ENCODE measurements at regions not wholly inside any gene's neighbourhood (a gene's known extent, or its start where the extent isn't known, plus 50 kb on each side); places are given as distances from the start of the nearest gene placed in this dataset.

- H3K27me3 ChIP-seq (ENCODE audit: insufficient read depth, low read length): peaks cover 4% of the 10 kb centered on the region
- no peaks in the 10 kb centered on the region for H3K4me1 ChIP-seq (ENCODE audit: insufficient read depth, low read length)
- no peaks in the 10 kb centered on the region for H3K36me3 ChIP-seq (ENCODE audit: insufficient read depth, low read length)
- H3K9me3 ChIP-seq (ENCODE audit: control insufficient read depth in 1 of 2, low read length in 2 of 2): no peaks in the 10 kb centered on the region
- ChIA-PET CTCF (ENCODE audit: partially characterized antibody) (no interaction called here), POLR2A (ENCODE audit: partially characterized antibody) (no interaction called here)
- Mint-ChIP-seq H3K4me3 (no peak overlapping the region), H3K27ac (peak overlapping the region in 2 of 7 donors; percentile 4 to 55), H3K9me3 (no peaks in the 10 kb centered on the region), H3K4me1 (peaks cover 0 to 1% (median 0%) of the 10 kb centered on the region in 4 donors), H3K27me3 (peaks cover 14 to 18% of the 10 kb centered on the region in 2 donors), H3K36me3 (no peaks in the 10 kb centered on the region)
- intact Hi-C loops (cut with micrococcal nuclease): no loop called here
- DNase-seq: no peak
- no peak overlapping the region for H3K27ac ChIP-seq (ENCODE audit: low read depth, low read length)
- H3K4me3 ChIP-seq (ENCODE audit: low read length in 2 of 2): no peak overlapping the region
These were observed 158.4 kb upstream of the FHL2 start for GRCh38 chr2:105557021-105557920.

GRCh38 chr2:105556366-105556765 lies 157.5 kb upstream of the FHL2 start:
- DNase-seq: no peak
- Histone ChIP-seq H3K27me3 (ENCODE audit: insufficient read depth, low read length) (peaks cover 4% of the 10 kb centered on the region), H3K4me3 (ENCODE audit: low read length in 2 of 2) (no peak overlapping the region), H3K36me3 (ENCODE audit: insufficient read depth, low read length) (no peaks in the 10 kb centered on the region), H3K27ac (ENCODE audit: low read depth, low read length) (no peak overlapping the region), H3K4me1 (ENCODE audit: insufficient read depth, low read length) (no peaks in the 10 kb centered on the region), H3K9me3 (ENCODE audit: control insufficient read depth in 1 of 2, low read length in 2 of 2) (no peaks in the 10 kb centered on the region)
- Mint-ChIP-seq H3K27me3 (peaks cover 14 to 18% of the 10 kb centered on the region in 2 donors), H3K4me3 (no peak overlapping the region), H3K36me3 (no peaks in the 10 kb centered on the region), H3K27ac (no peak overlapping the region), H3K4me1 (peaks cover 0 to 1% (median 0%) of the 10 kb centered on the region in 4 donors), H3K9me3 (no peaks in the 10 kb centered on the region)
- POLR2A ChIA-PET (ENCODE audit: partially characterized antibody): no interaction called here
- CTCF ChIA-PET (ENCODE audit: partially characterized antibody): no interaction called here
- intact Hi-C loops (cut with micrococcal nuclease): no loop called here

GRCh38 chr2:105554235-105554634 lies 155.4 kb upstream of the FHL2 start:
- Mint-ChIP-seq H3K4me1 (peaks cover 0 to 1% (median 0%) of the 10 kb centered on the region in 4 donors), H3K27me3 (peaks cover 13 to 14% of the 10 kb centered on the region in 2 donors), H3K9me3 (no peaks in the 10 kb centered on the region), H3K36me3 (no peaks in the 10 kb centered on the region), H3K27ac (no peak overlapping the region), H3K4me3 (no peak overlapping the region)
- intact Hi-C loops (cut with micrococcal nuclease): no loop called here
- Histone ChIP-seq H3K9me3 (ENCODE audit: control insufficient read depth in 1 of 2, low read length in 2 of 2) (no peaks in the 10 kb centered on the region), H3K27me3 (ENCODE audit: insufficient read depth, low read length) (peaks cover 4% of the 10 kb centered on the region), H3K4me3 (ENCODE audit: low read length in 2 of 2) (no peak overlapping the region), H3K4me1 (ENCODE audit: insufficient read depth, low read length) (no peaks in the 10 kb centered on the region), H3K36me3 (ENCODE audit: insufficient read depth, low read length) (no peaks in the 10 kb centered on the region), H3K27ac (ENCODE audit: low read depth, low read length) (no peak overlapping the region)
- ChIA-PET CTCF (ENCODE audit: partially characterized antibody) (interaction anchor here (1.0 to 1.8 kb wide), 5 partner anchors 7 to 22 kb away, joined by 3 to 9 read pairs (median 4); no protein-coding TSS in a partner anchor), POLR2A (ENCODE audit: partially characterized antibody) (no interaction called here)
- no peak for DNase-seq

- CTCF ChIA-PET (ENCODE audit: partially characterized antibody): interaction anchor here (1.0 to 1.8 kb wide), 4 partner anchors 9 to 23 kb away, joined by 3 to 9 read pairs (median 4); no protein-coding TSS in a partner anchor
- H3K27me3 ChIP-seq (ENCODE audit: insufficient read depth, low read length): peaks cover 4% of the 10 kb centered on the region
- Mint-ChIP-seq H3K9me3 (no peaks in the 10 kb centered on the region), H3K4me1 (no peaks in the 10 kb centered on the region), H3K4me3 (no peak overlapping the region), H3K27ac (no peak overlapping the region), H3K27me3 (peaks cover 8 to 10% of the 10 kb centered on the region in 2 donors), H3K36me3 (no peaks in the 10 kb centered on the region)
- POLR2A ChIA-PET (ENCODE audit: partially characterized antibody): no interaction called here
- H3K4me1 ChIP-seq (ENCODE audit: insufficient read depth, low read length): no peaks in the 10 kb centered on the region
- no peak for DNase-seq
- H3K36me3 ChIP-seq (ENCODE audit: insufficient read depth, low read length): no peaks in the 10 kb centered on the region
- intact Hi-C loops (cut with micrococcal nuclease): no loop called here
- no peak overlapping the region for H3K27ac ChIP-seq (ENCODE audit: low read depth, low read length)
- H3K4me3 ChIP-seq (ENCODE audit: low read length in 2 of 2): no peak overlapping the region
- H3K9me3 ChIP-seq (ENCODE audit: control insufficient read depth in 1 of 2, low read length in 2 of 2): no peaks in the 10 kb centered on the region
These were observed 154.8 kb upstream of the FHL2 start for GRCh38 chr2:105553538-105554196.

- peak overlapping the region; percentile 42 to 66 (median 55) for H3K4me3 Mint-ChIP-seq
- peaks cover 9 to 15% (median 13%) of the 10 kb centered on the region in 4 donors for H3K4me1 Mint-ChIP-seq
- H3K9me3 Mint-ChIP-seq: no peaks in the 10 kb centered on the region
- DNase-seq: peak in 3 of 5 donors; percentile 13 to 35 (median 35)
- Histone ChIP-seq H3K27ac (ENCODE audit: low read depth, low read length) (peak overlapping the region; percentile 15), H3K36me3 (ENCODE audit: insufficient read depth, low read length) (no peaks in the 10 kb centered on the region), H3K4me3 (ENCODE audit: low read length in 2 of 2) (no peak overlapping the region), H3K9me3 (ENCODE audit: control insufficient read depth in 1 of 2, low read length in 2 of 2) (no peaks in the 10 kb centered on the region), H3K27me3 (ENCODE audit: insufficient read depth, low read length) (no peaks in the 10 kb centered on the region), H3K4me1 (ENCODE audit: insufficient read depth, low read length) (peaks cover 12% of the 10 kb centered on the region)
- ChIA-PET POLR2A (ENCODE audit: partially characterized antibody) (interaction anchor here (0.6 to 0.8 kb wide), 3 partner anchors 233 to 961 kb away, joined by 3 read pairs; no protein-coding TSS in a partner anchor), CTCF (ENCODE audit: partially characterized antibody) (interaction anchor here (0.7 to 4.6 kb wide), 12 partner anchors 8 to 241 kb away, joined by 3 to 41 read pairs (median 4); no protein-coding TSS in a partner anchor)
- intact Hi-C loops (cut with micrococcal nuclease): no loop called here
- H3K27me3 Mint-ChIP-seq: peaks cover 0 to 3% of the 10 kb centered on the region in 2 donors
- H3K27ac Mint-ChIP-seq: peak overlapping the region in 3 of 7 donors; percentile 15 to 34 (median 33)
- no peaks in the 10 kb centered on the region for H3K36me3 Mint-ChIP-seq
These were observed 147.8 kb upstream of the FHL2 start for GRCh38 chr2:105546628-105546974.

GRCh38 chr2:105545730-105546627 lies 147.1 kb upstream of the FHL2 start:
- CTCF ChIA-PET (ENCODE audit: partially characterized antibody): interaction anchor here (1.0 to 4.6 kb wide), 11 partner anchors 8 to 241 kb away, joined by 3 to 41 read pairs (median 3); no protein-coding TSS in a partner anchor
- Histone ChIP-seq H3K4me1 (ENCODE audit: insufficient read depth, low read length) (peaks cover 12% of the 10 kb centered on the region), H3K27me3 (ENCODE audit: insufficient read depth, low read length) (no peaks in the 10 kb centered on the region), H3K36me3 (ENCODE audit: insufficient read depth, low read length) (no peaks in the 10 kb centered on the region), H3K4me3 (ENCODE audit: low read length in 2 of 2) (no peak overlapping the region), H3K27ac (ENCODE audit: low read depth, low read length) (peak overlapping the region; percentile 15), H3K9me3 (ENCODE audit: control insufficient read depth in 1 of 2, low read length in 2 of 2) (no peaks in the 10 kb centered on the region)
- H3K27ac Mint-ChIP-seq: peak overlapping the region in 3 of 7 donors; percentile 3 to 18 (median 11)
- intact Hi-C loops (cut with micrococcal nuclease): loop anchor here (1.0 kb wide), 1 partner anchor 177 kb away; no protein-coding TSS in a partner anchor
- H3K9me3 Mint-ChIP-seq: no peaks in the 10 kb centered on the region
- H3K36me3 Mint-ChIP-seq: no peaks in the 10 kb centered on the region
- H3K4me3 Mint-ChIP-seq: peak overlapping the region; percentile 42 to 66 (median 55)
- H3K27me3 Mint-ChIP-seq: peaks cover 0 to 3% of the 10 kb centered on the region in 2 donors
- peak; percentile 54 to 59 (median 55) for DNase-seq
- POLR2A ChIA-PET (ENCODE audit: partially characterized antibody): no interaction called here
- H3K4me1 Mint-ChIP-seq: peaks cover 9 to 15% (median 13%) of the 10 kb centered on the region in 4 donors

All from CD4-positive, alpha-beta memory T cell (primary cell).